ENCODE measurements at regions not wholly inside any gene's neighbourhood (a gene's known extent, or its start where the extent isn't known, plus 50 kb on each side); places are given as distances from the start of the nearest gene placed in this dataset.

DNA sequence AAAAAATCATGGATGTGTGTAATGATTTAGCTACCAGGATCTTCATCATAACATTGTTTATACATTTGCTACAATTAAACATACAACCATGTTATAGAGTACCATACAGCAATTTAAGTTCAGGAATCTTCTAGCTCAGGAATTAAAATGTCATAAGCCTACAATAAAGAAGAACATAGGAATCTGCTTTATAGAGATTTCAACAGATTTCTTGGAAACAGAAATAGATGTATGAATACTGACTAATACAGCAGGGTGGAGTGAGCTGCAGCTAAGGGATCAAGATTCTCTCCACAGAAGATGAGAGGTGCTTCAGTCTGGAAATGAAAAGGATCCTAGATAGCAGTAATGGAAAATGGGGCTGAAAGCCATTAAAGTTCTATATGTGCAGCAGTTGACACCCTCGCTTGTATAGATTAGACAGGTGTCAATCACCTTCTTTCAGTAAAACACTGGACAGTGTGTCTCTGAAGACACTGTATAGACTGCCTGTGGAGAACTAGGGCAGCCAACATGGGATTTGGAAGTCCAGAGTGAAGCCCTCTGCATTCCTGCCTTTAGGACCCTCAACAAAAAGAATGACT is 73.9 kb downstream of the DNTTIP2 start:
- peak overlapping the region in 2 of 5 donors; percentile 13 to 38 for H3K27ac ChIP-seq
- peaks cover 0 to 11% (median 0%) of the 10 kb centered on the region in 4 donors for H3K9me3 ChIP-seq
- DNase-seq, result no peak
- no peaks in the 10 kb centered on the region for H3K36me3 ChIP-seq
- no peak overlapping the region for H3K4me3 ChIP-seq
- no peaks in the 10 kb centered on the region for H3K27me3 ChIP-seq
- 91 to 100% (median 100%) methylated on average over 1 of the region's 1 CpG for WGBS, 5 donors
- H3K4me1 ChIP-seq, result peaks cover 0 to 18% (median 4%) of the 10 kb centered on the region in 4 donors
- intact Hi-C loops (cut with DNase I; ENCODE audit: low total_unique reads), result no loop called here
- no peak for TF ChIP-seq POLR2AphosphoS5 (IDR thresholded peaks at IDR 0.05)
- TF ChIP-seq, protein P1, sequence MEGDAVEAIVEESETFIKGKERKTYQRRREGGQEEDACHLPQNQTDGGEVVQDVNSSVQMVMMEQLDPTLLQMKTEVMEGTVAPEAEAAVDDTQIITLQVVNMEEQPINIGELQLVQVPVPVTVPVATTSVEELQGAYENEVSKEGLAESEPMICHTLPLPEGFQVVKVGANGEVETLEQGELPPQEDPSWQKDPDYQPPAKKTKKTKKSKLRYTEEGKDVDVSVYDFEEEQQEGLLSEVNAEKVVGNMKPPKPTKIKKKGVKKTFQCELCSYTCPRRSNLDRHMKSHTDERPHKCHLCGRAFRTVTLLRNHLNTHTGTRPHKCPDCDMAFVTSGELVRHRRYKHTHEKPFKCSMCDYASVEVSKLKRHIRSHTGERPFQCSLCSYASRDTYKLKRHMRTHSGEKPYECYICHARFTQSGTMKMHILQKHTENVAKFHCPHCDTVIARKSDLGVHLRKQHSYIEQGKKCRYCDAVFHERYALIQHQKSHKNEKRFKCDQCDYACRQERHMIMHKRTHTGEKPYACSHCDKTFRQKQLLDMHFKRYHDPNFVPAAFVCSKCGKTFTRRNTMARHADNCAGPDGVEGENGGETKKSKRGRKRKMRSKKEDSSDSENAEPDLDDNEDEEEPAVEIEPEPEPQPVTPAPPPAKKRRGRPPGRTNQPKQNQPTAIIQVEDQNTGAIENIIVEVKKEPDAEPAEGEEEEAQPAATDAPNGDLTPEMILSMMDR (IDR thresholded peaks at IDR 0.05), result no peak
- TF ChIP-seq POLR2A (IDR thresholded peaks at IDR 0.05), result no peak
- no peak for TF ChIP-seq EP300 (IDR thresholded peaks at IDR 0.05)

DNA sequence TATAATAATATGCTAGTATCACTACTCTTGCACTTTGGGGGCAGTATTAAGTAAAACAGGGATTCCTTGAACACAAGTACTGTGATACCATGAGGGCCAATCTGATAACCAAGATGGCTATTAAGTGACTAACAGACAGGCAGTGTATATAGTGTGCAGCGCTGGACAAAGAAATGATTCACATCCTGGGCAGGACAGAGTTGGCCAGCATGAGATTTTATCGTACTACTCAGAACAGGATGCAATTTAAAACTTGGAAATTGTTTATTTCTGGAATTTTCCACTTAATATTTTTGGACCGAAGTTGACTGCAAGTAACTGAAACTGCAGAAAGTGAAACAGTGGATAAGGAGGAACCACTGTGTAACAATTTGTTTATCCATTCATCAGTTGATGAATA is 74.6 kb downstream of the DNTTIP2 start:
- Histone ChIP-seq H3K27me3 (no peaks in the 10 kb centered on the region), H3K27ac (peak overlapping the region in 2 of 5 donors; percentile 13 to 38), H3K4me1 (peaks cover 0 to 18% (median 4%) of the 10 kb centered on the region in 4 donors), H3K4me3 (no peak overlapping the region), H3K36me3 (no peaks in the 10 kb centered on the region), H3K9me3 (peaks cover 0 to 11% (median 0%) of the 10 kb centered on the region in 4 donors)
- TF ChIP-seq, protein P1 (IDR thresholded peaks at IDR 0.05), result no peak
- TF ChIP-seq POLR2A (IDR thresholded peaks at IDR 0.05), result no peak
- peak in 1 of 3 donors; percentile 44 for TF ChIP-seq POLR2AphosphoS5 (IDR thresholded peaks at IDR 0.05)
- no peak for TF ChIP-seq EP300 (IDR thresholded peaks at IDR 0.05)
- WGBS, 5 donors, result 45 to 73% (median 65%) methylated on average over 3 of the region's 3 CpGs
- intact Hi-C loops (cut with DNase I; ENCODE audit: low total_unique reads), result no loop called here
- DNase-seq, result peak in 1 of 2 donors; percentile 33

DNA sequence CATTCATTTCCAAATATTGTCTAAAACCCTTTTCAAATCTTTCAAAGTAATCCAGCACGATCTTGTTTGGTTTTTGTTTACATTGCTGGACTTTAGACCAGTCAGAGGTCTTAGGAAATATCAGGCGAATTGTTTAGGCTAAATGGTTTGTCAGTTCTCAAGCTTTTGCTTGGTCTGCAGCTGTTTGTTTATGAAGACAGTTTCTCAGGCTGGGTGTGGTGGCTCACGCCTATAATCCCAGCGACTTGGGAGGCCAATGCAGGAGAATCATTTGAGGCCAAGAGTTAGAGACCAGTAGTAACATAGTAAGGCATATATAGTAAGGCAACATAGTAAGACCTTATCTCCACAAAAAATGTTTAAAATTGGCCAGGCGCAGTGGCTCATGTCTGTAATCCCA is 77.5 kb downstream of the DNTTIP2 start:
- no peaks in the 10 kb centered on the region for H3K27me3 ChIP-seq
- WGBS, 5 donors, result 65 to 74% (median 71%) methylated on average over 5 of the region's 5 CpGs
- no peak for DNase-seq
- H3K9me3 ChIP-seq, result no peaks in the 10 kb centered on the region
- peaks cover 0 to 18% (median 4%) of the 10 kb centered on the region in 4 donors for H3K4me1 ChIP-seq
- H3K36me3 ChIP-seq, result no peaks in the 10 kb centered on the region
- TF ChIP-seq POLR2AphosphoS5 (IDR thresholded peaks at IDR 0.05), result peak in 1 of 3 donors; percentile 17
- no peak for TF ChIP-seq POLR2A (IDR thresholded peaks at IDR 0.05)
- no peak overlapping the region for H3K27ac ChIP-seq
- H3K4me3 ChIP-seq, result no peak overlapping the region
- intact Hi-C loops (cut with DNase I; ENCODE audit: low total_unique reads), result no loop called here

DNA sequence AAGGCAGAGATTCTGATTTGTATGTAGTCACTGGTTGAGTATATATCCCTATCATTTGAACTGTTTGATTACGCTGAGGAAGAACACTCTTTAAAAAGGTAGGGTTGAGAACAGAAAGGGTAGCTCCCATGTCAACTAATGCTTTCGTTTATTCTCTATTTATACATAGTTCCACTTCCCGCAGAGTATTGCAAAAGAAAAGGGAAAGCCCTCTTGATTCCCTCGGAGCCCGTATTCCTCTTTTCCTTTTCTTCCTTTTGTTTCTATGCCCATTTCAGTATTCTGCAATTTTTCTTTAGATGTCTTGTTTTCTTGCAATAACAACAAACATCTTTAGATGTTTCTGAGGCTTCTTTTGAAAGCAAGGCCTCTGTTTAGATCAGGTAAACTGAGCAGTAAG is 78.2 kb downstream of the DNTTIP2 start:
- no peak overlapping the region for H3K27ac ChIP-seq
- no peaks in the 10 kb centered on the region for H3K36me3 ChIP-seq
- no peak for TF ChIP-seq POLR2A (IDR thresholded peaks at IDR 0.05)
- TF ChIP-seq POLR2AphosphoS5 (IDR thresholded peaks at IDR 0.05), result no peak
- TF ChIP-seq EP300 (IDR thresholded peaks at IDR 0.05), result no peak
- TF ChIP-seq, protein P1 (IDR thresholded peaks at IDR 0.05), result no peak
- 75 to 86% (median 84%) methylated on average over 5 of the region's 5 CpGs for WGBS, 5 donors
- no peaks in the 10 kb centered on the region for H3K27me3 ChIP-seq
- no peaks in the 10 kb centered on the region for H3K9me3 ChIP-seq
- no peak for DNase-seq
- intact Hi-C loops (cut with DNase I; ENCODE audit: low total_unique reads), result no loop called here
- H3K4me3 ChIP-seq, result no peak overlapping the region
- H3K4me1 ChIP-seq, result peaks cover 0 to 18% (median 4%) of the 10 kb centered on the region in 4 donors

DNA sequence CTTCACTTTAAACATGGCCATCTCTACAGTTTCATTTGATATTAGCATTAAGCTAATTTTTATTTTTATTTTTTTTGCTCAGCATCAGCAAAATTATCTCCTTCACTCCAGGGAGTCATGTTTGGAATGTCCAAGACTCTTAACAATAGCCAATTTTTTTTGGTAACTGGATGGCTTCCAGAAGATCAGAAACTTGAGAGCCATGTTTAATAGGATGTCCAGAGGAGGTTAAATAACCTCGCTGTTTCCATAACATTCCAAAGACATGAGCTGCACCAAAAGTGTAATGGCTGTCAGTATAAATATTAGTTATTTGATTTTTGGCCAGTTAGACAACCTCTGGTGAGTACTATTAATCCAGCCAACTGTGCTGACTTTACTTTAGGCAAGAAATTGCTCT is 80.7 kb downstream of the DNTTIP2 start:
- Histone ChIP-seq H3K36me3 (no peaks in the 10 kb centered on the region), H3K4me3 (no peak overlapping the region), H3K27ac (no peak overlapping the region), H3K4me1 (no peaks in the 10 kb centered on the region), H3K27me3 (no peaks in the 10 kb centered on the region), H3K9me3 (no peaks in the 10 kb centered on the region)
- TF ChIP-seq EP300 (IDR thresholded peaks at IDR 0.05) (no peak), POLR2A (IDR thresholded peaks at IDR 0.05) (no peak), POLR2AphosphoS5 (IDR thresholded peaks at IDR 0.05) (no peak)
- TF ChIP-seq, protein P1 (IDR thresholded peaks at IDR 0.05), result no peak
- intact Hi-C loops (cut with DNase I; ENCODE audit: low total_unique reads), result no loop called here
- DNase-seq, result no peak
- WGBS, 5 donors, result 42 to 71% (median 64%) methylated on average over 1 of the region's 1 CpG
